ENCODE measurements at regions not wholly inside any gene's neighbourhood (a gene's known extent, or its start where the extent isn't known, plus 50 kb on each side); places are given as distances from the start of the nearest gene placed in this dataset.
A peak's percentile ranks its signal among the peaks of the same experiment; 100 is the strongest.
"Not testable (repeated sequence)": the region's sequence is repeated elsewhere in the genome, so short reads cannot be mapped to it uniquely, and the experiment has no call there.

- DNase-seq = no peak
These were observed 74.2 kb upstream of the ID2 start for GRCh38 chr2:8607606-8608005.

GRCh38 chr2:8608411-8608954 is 73.4 kb upstream of the ID2 start:
- peak; percentile 45 for DNase-seq

- no peak for DNase-seq
These were observed 72.5 kb upstream of the ID2 start for GRCh38 chr2:8609357-8609811.

- DNase-seq = not testable (repeated sequence)
These were observed 71.1 kb upstream of the ID2 start for GRCh38 chr2:8610775-8611174.

- no peak for DNase-seq
These were observed 70.6 kb upstream of the ID2 start for GRCh38 chr2:8611246-8611645.

- no peak for DNase-seq
These were observed 70.2 kb upstream of the ID2 start for GRCh38 chr2:8611700-8612099.

GRCh38 chr2:8612734-8613179 is 69.1 kb upstream of the ID2 start:
- no peak for DNase-seq

GRCh38 chr2:8613207-8613999 is 68.5 kb upstream of the ID2 start:
- DNase-seq = not testable (repeated sequence)

GRCh38 chr2:8614646-8615045 is 67.2 kb upstream of the ID2 start:
- DNase-seq = no peak

GRCh38 chr2:8615252-8615575 is 66.6 kb upstream of the ID2 start:
- no peak for DNase-seq

- DNase-seq = no peak
These were observed 66.1 kb upstream of the ID2 start for GRCh38 chr2:8615576-8616281.

- DNase-seq = no peak
These were observed 64.8 kb upstream of the ID2 start for GRCh38 chr2:8617048-8617447.

GRCh38 chr2:8617590-8617989 is 64.3 kb upstream of the ID2 start:
- DNase-seq = no peak

GRCh38 chr2:8619071-8619470 is 62.8 kb upstream of the ID2 start:
- DNase-seq = no peak

GRCh38 chr2:8620611-8621382 is 61.1 kb upstream of the ID2 start:
- no peak for DNase-seq

GRCh38 chr2:8622199-8622911 is 59.5 kb upstream of the ID2 start:
- DNase-seq = no peak

GRCh38 chr2:8622924-8623465 is 58.9 kb upstream of the ID2 start:
- DNase-seq = no peak

- DNase-seq = no peak
These were observed 58.3 kb upstream of the ID2 start for GRCh38 chr2:8623576-8623957.

- DNase-seq = no peak
These were observed 57.8 kb upstream of the ID2 start for GRCh38 chr2:8623958-8624591.

GRCh38 chr2:8624855-8625398 is 56.9 kb upstream of the ID2 start:
- DNase-seq = no peak
